ENCODE measurements at regions not wholly inside any gene's neighbourhood (a gene's known extent, or its start where the extent isn't known, plus 50 kb on each side); places are given as distances from the start of the nearest gene placed in this dataset.
"Not testable (repeated sequence)": the region's sequence is repeated elsewhere in the genome, so short reads cannot be mapped to it uniquely, and the experiment has no call there.

- DNase-seq: not testable (repeated sequence)
These were observed 290.1 kb downstream of the ZNF716 start for GRCh38 chr7:57740126-57740525.

- no peak for DNase-seq
These were observed 319.2 kb downstream of the ZNF716 start for GRCh38 chr7:57769131-57769530.

GRCh38 chr7:57769958-57770357 lies 320.0 kb downstream of the ZNF716 start:
- no peak for DNase-seq

GRCh38 chr7:57772126-57772924 lies 322.3 kb downstream of the ZNF716 start:
- no peak for DNase-seq

- DNase-seq: no peak
These were observed 324.3 kb downstream of the ZNF716 start for GRCh38 chr7:57774300-57774699.

GRCh38 chr7:57775396-57776088 lies 325.6 kb downstream of the ZNF716 start:
- DNase-seq: no peak

- not testable (repeated sequence) for DNase-seq
These were observed 326.3 kb downstream of the ZNF716 start for GRCh38 chr7:57776136-57776856.

GRCh38 chr7:57789130-57789529 lies 339.2 kb downstream of the ZNF716 start:
- DNase-seq: no peak

GRCh38 chr7:57819491-57819981 lies 369.6 kb downstream of the ZNF716 start:
- DNase-seq: no peak

- DNase-seq: no peak
These were observed 370.5 kb downstream of the ZNF716 start for GRCh38 chr7:57820477-57820876.

GRCh38 chr7:57821438-57822382 lies 371.7 kb downstream of the ZNF716 start:
- no peak for DNase-seq

- DNase-seq: not testable (repeated sequence)
These were observed 376.6 kb downstream of the ZNF716 start for GRCh38 chr7:57826548-57826947.

- not testable (repeated sequence) for DNase-seq
These were observed 385.2 kb downstream of the ZNF716 start for GRCh38 chr7:57835161-57835560.

- DNase-seq: not testable (repeated sequence)
These were observed 389.2 kb downstream of the ZNF716 start for GRCh38 chr7:57839152-57839551.

GRCh38 chr7:57867884-57868701 lies 418.1 kb downstream of the ZNF716 start:
- DNase-seq: peak; percentile 75

GRCh38 chr7:57868771-57869483 lies 418.9 kb downstream of the ZNF716 start:
- DNase-seq: peak; percentile 19
